NT2/D1 (cell line): ENCODE measurements at regions not wholly inside any gene's neighbourhood (a gene's known extent, or its start where the extent isn't known, plus 50 kb on each side); places are given as distances from the start of the nearest gene placed in this dataset.

ENCODE experiments used
- SUZ12 ChIP-seq: IDR thresholded peaks from 2 replicates; pipeline ENCODE4 v1.6.1; 2011; ENCODE audit not compliant: insufficient read length, insufficient read depth; ENCODE audit errors: extremely low read depth
- YY1 ChIP-seq: IDR thresholded peaks from 2 replicates; pipeline ENCODE4 v1.6.1; 2011; ENCODE audit not compliant: insufficient read length, insufficient read depth
- ZNF274 ChIP-seq: IDR thresholded peaks from 2 replicates; pipeline ENCODE4 v1.6.1; 2011; ENCODE audit warnings: mild to moderate bottlenecking, low read depth, low read length

- TF ChIP-seq SUZ12 (no peak), ZNF274 (no peak), YY1 (no peak)
Observed at GRCh38 chr2:37585982-37586621, 85.3 kb downstream of the CDC42EP3 start.
